ENCODE measurements at regions not wholly inside any gene's neighbourhood (a gene's known extent, or its start where the extent isn't known, plus 50 kb on each side); places are given as distances from the start of the nearest gene placed in this dataset.
A peak's percentile ranks its signal among the peaks of the same experiment; 100 is the strongest.

- TF ChIP-seq CTCF (IDR thresholded peaks at IDR 0.05; ENCODE audit: unreplicated experiment): peak; percentile 95
- H3K4me1 Mint-ChIP-seq: no peaks in the 10 kb centered on the region
- no peaks in the 10 kb centered on the region for H3K9me3 Mint-ChIP-seq
- no peak overlapping the region for H3K4me3 Mint-ChIP-seq
- H3K27ac Mint-ChIP-seq: no peak overlapping the region
- DNase-seq (ENCODE audit: low spot score in 2 of 2, unreplicated experiment in 2 of 2): peak in 1 of 2 experiments; percentile 65
- no peaks in the 10 kb centered on the region for H3K36me3 Mint-ChIP-seq
- H3K27me3 Mint-ChIP-seq (ENCODE audit: low read depth): peaks cover 46% of the 10 kb centered on the region
Observed at GRCh38 chr5:4941957-4942830, 197.9 kb upstream of the ADAMTS16 start.

GRCh38 chr5:4942831-4943178 is 197.3 kb upstream of the ADAMTS16 start:
- H3K36me3 Mint-ChIP-seq: no peaks in the 10 kb centered on the region
- no peaks in the 10 kb centered on the region for H3K4me1 Mint-ChIP-seq
- no peak for DNase-seq (ENCODE audit: low spot score in 2 of 2, unreplicated experiment in 2 of 2)
- no peak overlapping the region for H3K27ac Mint-ChIP-seq
- H3K27me3 Mint-ChIP-seq (ENCODE audit: low read depth): peaks cover 45% of the 10 kb centered on the region
- TF ChIP-seq CTCF (IDR thresholded peaks at IDR 0.05; ENCODE audit: unreplicated experiment): no peak
- H3K9me3 Mint-ChIP-seq: no peaks in the 10 kb centered on the region
- no peak overlapping the region for H3K4me3 Mint-ChIP-seq

- Mint-ChIP-seq H3K4me3 (no peak overlapping the region), H3K9me3 (no peaks in the 10 kb centered on the region), H3K4me1 (no peaks in the 10 kb centered on the region), H3K27me3 (ENCODE audit: low read depth) (peaks cover 38% of the 10 kb centered on the region), H3K36me3 (no peaks in the 10 kb centered on the region), H3K27ac (no peak overlapping the region)
- TF ChIP-seq CTCF (IDR thresholded peaks at IDR 0.05; ENCODE audit: unreplicated experiment): no peak
- DNase-seq (ENCODE audit: low spot score in 2 of 2, unreplicated experiment in 2 of 2): no peak
Observed at GRCh38 chr5:4945296-4945695, 194.8 kb upstream of the ADAMTS16 start.

GRCh38 chr5:4947106-4947505 is 193.0 kb upstream of the ADAMTS16 start:
- H3K9me3 Mint-ChIP-seq: no peaks in the 10 kb centered on the region
- TF ChIP-seq CTCF (IDR thresholded peaks at IDR 0.05; ENCODE audit: unreplicated experiment): no peak
- DNase-seq (ENCODE audit: low spot score in 2 of 2, unreplicated experiment in 2 of 2): no peak
- H3K4me1 Mint-ChIP-seq: no peaks in the 10 kb centered on the region
- no peak overlapping the region for H3K27ac Mint-ChIP-seq
- no peak overlapping the region for H3K4me3 Mint-ChIP-seq
- H3K27me3 Mint-ChIP-seq (ENCODE audit: low read depth): peaks cover 48% of the 10 kb centered on the region
- H3K36me3 Mint-ChIP-seq: no peaks in the 10 kb centered on the region

GRCh38 chr5:4947893-4948536 is 192.1 kb upstream of the ADAMTS16 start:
- no peak for TF ChIP-seq CTCF (IDR thresholded peaks at IDR 0.05; ENCODE audit: unreplicated experiment)
- H3K9me3 Mint-ChIP-seq: no peaks in the 10 kb centered on the region
- no peaks in the 10 kb centered on the region for H3K4me1 Mint-ChIP-seq

More at GRCh38 chr5:4947893-4948536, 192.1 kb upstream of the ADAMTS16 start:
- H3K4me3 Mint-ChIP-seq: no peak overlapping the region
- DNase-seq (ENCODE audit: low spot score in 2 of 2, unreplicated experiment in 2 of 2): no peak
- peaks cover 48% of the 10 kb centered on the region for H3K27me3 Mint-ChIP-seq (ENCODE audit: low read depth)
- H3K36me3 Mint-ChIP-seq: no peaks in the 10 kb centered on the region
- no peak overlapping the region for H3K27ac Mint-ChIP-seq
